LNCAP (cell line): ENCODE measurements at regions not wholly inside any gene's neighbourhood (a gene's known extent, or its start where the extent isn't known, plus 50 kb on each side); places are given as distances from the start of the nearest gene placed in this dataset.

ENCODE experiments used
- CTCF ChIP-seq: fragments of 450-650 bp; IDR thresholded peaks from 2 replicates; pipeline ENCODE4 v1.5.1; 2017; ENCODE audit warnings: mild to moderate bottlenecking

GRCh38 chr18:40810372-40810771, 1144.7 kb upstream of the PIK3C3 start:
- no peak for TF ChIP-seq CTCF

GRCh38 chr18:40789286-40789685, 1165.7 kb upstream of the PIK3C3 start:
- TF ChIP-seq CTCF = no peak

GRCh38 chr18:40782453-40783130, 1172.4 kb upstream of the PIK3C3 start:
- no peak for TF ChIP-seq CTCF

GRCh38 chr18:40769786-40770185, 1185.2 kb upstream of the PIK3C3 start:
- TF ChIP-seq CTCF = no peak

GRCh38 chr18:40760251-40760650, 1194.8 kb upstream of the PIK3C3 start:
- TF ChIP-seq CTCF = no peak

- no peak for TF ChIP-seq CTCF
Measured at GRCh38 chr18:40754477-40754876, 1200.6 kb upstream of the PIK3C3 start.

- no peak for TF ChIP-seq CTCF
Measured at GRCh38 chr18:40752316-40752715, 1202.7 kb upstream of the PIK3C3 start.

GRCh38 chr18:40751186-40751585, 1203.8 kb upstream of the PIK3C3 start:
- TF ChIP-seq CTCF = no peak
